ENCODE measurements at regions not wholly inside any gene's neighbourhood (a gene's known extent, or its start where the extent isn't known, plus 50 kb on each side); places are given as distances from the start of the nearest gene placed in this dataset.

GRCh38 chr4:103902730-103903129 lies 182.9 kb upstream of the TACR3 start:
- H3K27me3 Mint-ChIP-seq, result no peaks in the 10 kb centered on the region
- no peak for TF ChIP-seq CTCF (IDR thresholded peaks at IDR 0.05)
- ATAC-seq (ENCODE audit: poor library complexity), result no peak
- Histone ChIP-seq H3K27ac (ENCODE audit: low read depth in 1 of 2, low read length in 2 of 2) (no peak overlapping the region), H3K4me3 (ENCODE audit: low read length) (no peak overlapping the region), H3K27me3 (ENCODE audit: control insufficient read depth in 1 of 2, insufficient read depth in 2 of 2, low read length in 2 of 2) (no peaks in the 10 kb centered on the region), H3K36me3 (ENCODE audit: insufficient read depth, low read length) (no peaks in the 10 kb centered on the region), H3K4me1 (ENCODE audit: insufficient read depth, low read length) (no peaks in the 10 kb centered on the region), H3K9me3 (ENCODE audit: control insufficient read depth in 1 of 2, insufficient read depth in 1 of 2, low read length in 2 of 2) (no peaks in the 10 kb centered on the region)
- H3K27ac Mint-ChIP-seq, result no peak overlapping the region
- intact Hi-C loops (cut with DNase I, micrococcal nuclease), result no loop called here
- H3K4me3 Mint-ChIP-seq, result no peak overlapping the region
- POLR2A ChIA-PET, result no interaction called here
- CTCF ChIA-PET, result no interaction called here
- DNase-seq, result no peak
- no peaks in the 10 kb centered on the region for H3K4me1 Mint-ChIP-seq (ENCODE audit: low read depth)
- peaks cover 7% of the 10 kb centered on the region for H3K9me3 Mint-ChIP-seq
- no peaks in the 10 kb centered on the region for H3K36me3 Mint-ChIP-seq (ENCODE audit: low read depth)

GRCh38 chr4:103895876-103896465 lies 176.2 kb upstream of the TACR3 start:
- Histone ChIP-seq H3K36me3 (ENCODE audit: insufficient read depth, low read length) (no peaks in the 10 kb centered on the region), H3K4me3 (ENCODE audit: low read length) (no peak overlapping the region), H3K4me1 (ENCODE audit: insufficient read depth, low read length) (no peaks in the 10 kb centered on the region), H3K9me3 (ENCODE audit: control insufficient read depth in 1 of 2, insufficient read depth in 1 of 2, low read length in 2 of 2) (peaks cover 0 to 4% of the 10 kb centered on the region in 2 experiments), H3K27ac (ENCODE audit: low read depth in 1 of 2, low read length in 2 of 2) (no peak overlapping the region), H3K27me3 (ENCODE audit: control insufficient read depth in 1 of 2, insufficient read depth in 2 of 2, low read length in 2 of 2) (no peaks in the 10 kb centered on the region)
- no peak overlapping the region for H3K27ac Mint-ChIP-seq
- no peak for ATAC-seq (ENCODE audit: poor library complexity)
- TF ChIP-seq CTCF (IDR thresholded peaks at IDR 0.05), result no peak
- H3K27me3 Mint-ChIP-seq, result no peaks in the 10 kb centered on the region
- peaks cover 7% of the 10 kb centered on the region for H3K9me3 Mint-ChIP-seq
- intact Hi-C loops (cut with DNase I, micrococcal nuclease), result no loop called here
- CTCF ChIA-PET, result no interaction called here
- H3K4me1 Mint-ChIP-seq (ENCODE audit: low read depth), result no peaks in the 10 kb centered on the region
- H3K36me3 Mint-ChIP-seq (ENCODE audit: low read depth), result no peaks in the 10 kb centered on the region
- no peak for DNase-seq
- H3K4me3 Mint-ChIP-seq, result no peak overlapping the region
- POLR2A ChIA-PET, result no interaction called here

- DNase-seq (no peak), ATAC-seq (ENCODE audit: poor library complexity) (no peak)
- intact Hi-C loops (cut with DNase I, micrococcal nuclease), result no loop called here
- CTCF ChIA-PET, result no interaction called here
- peaks cover 0 to 4% of the 10 kb centered on the region in 2 experiments for H3K9me3 ChIP-seq (ENCODE audit: control insufficient read depth in 1 of 2, insufficient read depth in 1 of 2, low read length in 2 of 2)
- H3K9me3 Mint-ChIP-seq, result peaks cover 4% of the 10 kb centered on the region
- H3K27ac Mint-ChIP-seq, result no peak overlapping the region
- H3K4me3 ChIP-seq (ENCODE audit: low read length), result no peak overlapping the region
- H3K4me3 Mint-ChIP-seq, result no peak overlapping the region
- no peak overlapping the region for H3K27ac ChIP-seq (ENCODE audit: low read depth in 1 of 2, low read length in 2 of 2)
- POLR2A ChIA-PET, result no interaction called here
- TF ChIP-seq CTCF (IDR thresholded peaks at IDR 0.05), result no peak
- H3K27me3 ChIP-seq (ENCODE audit: control insufficient read depth in 1 of 2, insufficient read depth in 2 of 2, low read length in 2 of 2), result no peaks in the 10 kb centered on the region
- no peaks in the 10 kb centered on the region for H3K4me1 ChIP-seq (ENCODE audit: insufficient read depth, low read length)
- no peaks in the 10 kb centered on the region for H3K36me3 Mint-ChIP-seq (ENCODE audit: low read depth)
- no peaks in the 10 kb centered on the region for H3K36me3 ChIP-seq (ENCODE audit: insufficient read depth, low read length)
- no peaks in the 10 kb centered on the region for H3K27me3 Mint-ChIP-seq
- no peaks in the 10 kb centered on the region for H3K4me1 Mint-ChIP-seq (ENCODE audit: low read depth)
These were observed 172.8 kb upstream of the TACR3 start for GRCh38 chr4:103892586-103892985.

Measured in CD4-positive, alpha-beta T cell (primary cell).